ENCODE measurements at regions not wholly inside any gene's neighbourhood (a gene's known extent, or its start where the extent isn't known, plus 50 kb on each side); places are given as distances from the start of the nearest gene placed in this dataset.

DNA sequence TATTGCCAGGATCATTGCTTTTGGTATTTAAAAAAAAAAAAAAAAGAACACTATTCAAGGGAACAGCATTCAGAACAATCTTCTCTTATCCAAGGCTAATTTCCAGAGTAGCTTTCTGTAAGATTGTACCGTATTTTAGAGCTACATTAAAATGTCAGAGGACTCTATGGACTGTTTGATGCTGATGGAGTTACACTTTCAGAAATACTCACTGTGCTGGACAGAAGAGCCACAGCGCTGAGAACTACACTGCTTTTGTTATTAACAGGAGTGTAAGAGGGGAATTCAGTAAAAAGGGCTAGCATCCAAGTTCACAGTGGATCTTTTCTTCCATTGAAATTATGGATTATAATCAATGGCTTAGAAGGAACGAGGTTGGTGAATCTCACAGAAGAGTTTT lies 247.7 kb downstream of the AHR start:
- TF ChIP-seq GATA3 (IDR thresholded peaks at IDR 0.05; ENCODE audit: low read depth, low read length) (no peak), GATA2 (IDR thresholded peaks at IDR 0.05; ENCODE audit: low read depth, low read length) (no peak)
